Hepatic stellate cell (primary cell): ENCODE measurements at regions not wholly inside any gene's neighbourhood (a gene's known extent, or its start where the extent isn't known, plus 50 kb on each side); places are given as distances from the start of the nearest gene placed in this dataset.

ENCODE experiments used
- DNase-seq: peaks from one replicate; pipeline ENCODE4 v3.0.0; 2011; ENCODE audit warnings: low spot score

DNA sequence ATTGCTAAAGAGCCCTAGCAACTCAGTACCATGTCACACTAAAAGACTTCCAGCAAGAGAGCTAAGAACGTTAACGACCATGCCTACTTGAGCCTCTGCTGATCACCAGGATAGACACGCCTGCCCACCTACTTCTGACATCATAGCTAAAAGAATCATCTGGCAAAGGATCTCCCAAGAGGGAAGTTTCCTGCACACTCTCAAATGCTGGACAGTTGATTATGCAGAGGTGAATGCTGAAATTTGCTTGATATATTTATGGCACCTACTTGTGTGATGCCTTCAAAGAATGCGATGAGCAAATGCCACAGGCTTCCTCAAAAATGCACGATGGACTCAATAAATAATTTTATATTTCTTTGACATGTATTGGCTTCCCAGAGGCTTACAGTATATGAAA, 113.6 kb downstream of the GALC start:
- DNase-seq = no peak

DNA sequence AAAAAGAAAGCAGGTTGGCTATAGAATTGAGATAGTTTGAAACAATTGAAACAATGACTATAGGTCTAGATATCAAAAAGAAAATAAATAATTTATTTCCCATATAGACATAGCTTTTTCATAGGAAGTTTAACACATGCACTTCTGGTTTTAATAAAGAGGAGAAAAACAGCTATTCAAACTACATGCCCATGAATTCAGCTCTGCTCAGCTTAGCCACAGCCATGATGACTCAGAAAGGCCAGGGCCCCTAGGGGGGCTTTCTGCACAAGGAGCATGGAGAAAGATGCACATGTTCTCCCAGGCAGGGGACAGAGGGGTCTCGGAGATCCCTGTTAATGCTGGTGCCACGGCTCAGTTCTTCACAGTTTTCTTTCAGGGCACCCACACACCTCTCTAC, 114.0 kb downstream of the GALC start:
- no peak for DNase-seq

DNA sequence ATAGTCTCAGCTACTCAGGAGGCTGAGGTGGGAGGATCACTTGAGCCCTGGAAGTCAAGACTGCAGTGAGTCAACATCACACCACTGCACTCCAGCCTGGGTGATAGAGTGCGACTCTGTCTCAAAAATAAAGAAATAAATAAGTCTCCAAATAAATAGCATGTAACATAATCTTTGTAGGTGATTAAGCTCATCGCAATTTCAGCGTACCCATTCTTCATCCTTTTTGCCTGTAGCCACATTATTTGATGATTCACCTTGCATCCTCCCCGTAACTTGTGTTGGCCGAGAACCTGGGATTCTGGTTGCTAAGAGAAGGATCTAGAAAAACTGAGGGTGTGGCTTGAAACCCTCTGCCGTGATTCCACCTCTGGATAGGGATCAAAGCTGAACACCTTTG, 115.1 kb downstream of the GALC start:
- no peak for DNase-seq

DNA sequence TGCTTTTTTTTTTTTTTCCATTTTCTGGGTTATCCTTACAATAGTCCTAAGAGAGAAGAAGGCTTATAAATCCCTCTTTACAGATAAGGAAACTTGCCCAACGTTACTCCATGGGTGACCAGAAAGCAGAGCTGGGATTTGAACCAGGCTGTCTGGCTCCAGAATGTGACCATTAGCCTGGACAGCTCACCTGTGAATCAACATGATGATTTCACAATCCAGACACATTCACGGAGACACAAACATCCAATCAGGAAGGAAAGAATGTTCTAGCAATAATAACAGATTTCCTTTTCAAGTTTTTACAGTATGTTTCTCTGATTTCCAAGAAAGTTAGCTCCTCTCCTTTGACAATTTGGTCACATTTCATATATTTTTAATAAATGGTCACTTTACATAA, 118.3 kb downstream of the GALC start:
- no peak for DNase-seq

DNA sequence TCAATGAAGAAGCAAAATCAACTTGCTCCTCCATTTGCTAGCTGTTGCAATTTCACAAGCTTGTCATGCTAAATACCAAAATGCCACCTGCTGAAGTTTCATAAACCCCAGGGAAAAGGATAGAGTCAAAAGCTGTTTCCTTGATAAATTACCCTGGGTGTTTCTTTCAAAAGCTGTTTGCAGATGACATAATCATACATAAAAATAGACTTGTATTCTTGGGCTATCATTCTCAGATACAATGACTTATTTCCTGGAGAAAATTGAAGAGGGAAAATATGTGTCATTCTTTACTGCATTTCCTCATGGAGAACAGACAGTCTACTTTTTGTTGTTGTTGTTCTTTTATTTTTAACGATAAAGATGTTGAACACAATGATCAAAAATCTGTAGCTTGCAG, 119.2 kb downstream of the GALC start:
- DNase-seq = no peak

DNA sequence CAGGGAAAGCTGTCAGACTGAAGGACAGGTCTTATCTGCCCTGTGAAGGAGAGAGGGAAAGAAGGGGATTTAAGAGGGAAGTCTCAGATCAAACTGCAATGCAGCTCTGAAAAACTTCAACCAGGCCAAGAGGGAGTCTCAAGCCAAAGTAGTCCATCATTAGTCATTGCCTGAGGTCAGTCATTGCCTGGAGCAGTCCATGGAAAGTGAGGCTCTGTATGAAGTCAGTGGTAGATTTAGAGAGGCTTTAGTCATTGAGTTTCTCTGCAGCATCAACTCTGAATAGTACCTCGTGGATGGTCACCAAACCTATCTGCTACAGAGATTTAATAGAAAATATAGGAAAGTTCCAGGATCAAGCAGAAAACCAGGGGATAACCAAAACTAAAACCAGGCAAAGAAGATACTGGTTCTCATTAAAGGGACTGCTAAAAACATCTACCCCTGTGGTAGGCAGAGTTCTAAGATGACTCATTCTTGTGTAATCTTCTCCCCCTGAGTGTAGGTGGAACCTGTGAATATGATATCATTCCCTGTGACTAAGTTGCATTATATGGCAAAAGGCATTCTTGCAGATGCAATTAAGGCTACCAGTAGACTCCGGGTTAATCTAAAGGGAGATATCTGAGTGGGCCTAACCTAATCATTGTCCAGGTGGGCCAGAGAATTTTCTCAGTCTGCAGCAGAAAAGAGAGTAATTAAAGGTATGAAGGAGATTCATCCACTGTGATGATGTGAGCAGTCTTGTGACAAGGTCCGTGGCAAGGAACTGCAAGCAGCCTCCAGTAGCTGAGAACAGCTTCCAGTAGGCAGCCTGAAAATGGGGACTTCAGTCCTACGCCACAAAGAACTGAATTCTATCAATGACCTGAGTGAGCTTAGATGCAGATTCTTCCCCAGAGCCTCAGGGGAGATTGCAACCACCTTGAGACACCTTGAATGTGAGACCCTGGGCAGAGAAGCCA, 123.1 kb downstream of the GALC start:
- DNase-seq = no peak

DNA sequence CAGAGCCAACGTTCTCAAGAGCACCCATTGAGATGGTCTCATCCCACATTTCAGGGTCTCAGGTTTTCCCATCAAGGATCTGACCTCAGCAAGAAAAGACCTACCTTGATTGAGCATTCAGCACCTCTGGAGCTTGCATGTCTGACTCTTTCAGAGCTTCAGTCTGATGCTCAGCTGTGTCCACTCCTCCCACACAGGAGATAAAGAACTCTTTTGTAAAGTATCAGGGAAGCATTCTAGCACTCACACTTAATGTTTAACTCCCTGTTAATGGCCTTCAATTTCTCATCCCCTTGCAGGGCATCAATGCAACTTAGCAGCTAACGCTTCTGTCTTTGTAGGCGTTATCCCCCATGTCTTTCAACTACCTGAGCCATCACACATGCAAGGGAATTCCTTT, 124.1 kb downstream of the GALC start:
- DNase-seq = no peak

DNA sequence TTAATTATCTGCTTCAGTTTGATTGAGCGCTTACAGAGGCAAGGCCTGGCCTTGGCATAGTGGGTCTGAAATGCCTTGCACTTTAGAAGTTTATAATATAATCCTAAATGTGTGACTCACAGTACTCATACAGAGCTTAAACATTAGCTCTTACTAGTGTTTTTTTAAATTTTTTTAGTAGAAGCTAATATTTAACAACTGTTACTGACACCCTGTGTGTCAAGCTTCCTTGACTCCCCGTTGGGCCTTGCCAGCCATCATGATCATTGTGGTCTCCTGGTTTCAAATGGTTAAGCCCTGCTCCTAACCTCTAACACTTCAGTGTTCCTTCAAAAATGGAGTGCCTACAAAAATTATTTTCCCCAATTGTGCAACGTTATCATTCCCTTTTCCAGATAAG, 126.9 kb downstream of the GALC start:
- DNase-seq = no peak

DNA sequence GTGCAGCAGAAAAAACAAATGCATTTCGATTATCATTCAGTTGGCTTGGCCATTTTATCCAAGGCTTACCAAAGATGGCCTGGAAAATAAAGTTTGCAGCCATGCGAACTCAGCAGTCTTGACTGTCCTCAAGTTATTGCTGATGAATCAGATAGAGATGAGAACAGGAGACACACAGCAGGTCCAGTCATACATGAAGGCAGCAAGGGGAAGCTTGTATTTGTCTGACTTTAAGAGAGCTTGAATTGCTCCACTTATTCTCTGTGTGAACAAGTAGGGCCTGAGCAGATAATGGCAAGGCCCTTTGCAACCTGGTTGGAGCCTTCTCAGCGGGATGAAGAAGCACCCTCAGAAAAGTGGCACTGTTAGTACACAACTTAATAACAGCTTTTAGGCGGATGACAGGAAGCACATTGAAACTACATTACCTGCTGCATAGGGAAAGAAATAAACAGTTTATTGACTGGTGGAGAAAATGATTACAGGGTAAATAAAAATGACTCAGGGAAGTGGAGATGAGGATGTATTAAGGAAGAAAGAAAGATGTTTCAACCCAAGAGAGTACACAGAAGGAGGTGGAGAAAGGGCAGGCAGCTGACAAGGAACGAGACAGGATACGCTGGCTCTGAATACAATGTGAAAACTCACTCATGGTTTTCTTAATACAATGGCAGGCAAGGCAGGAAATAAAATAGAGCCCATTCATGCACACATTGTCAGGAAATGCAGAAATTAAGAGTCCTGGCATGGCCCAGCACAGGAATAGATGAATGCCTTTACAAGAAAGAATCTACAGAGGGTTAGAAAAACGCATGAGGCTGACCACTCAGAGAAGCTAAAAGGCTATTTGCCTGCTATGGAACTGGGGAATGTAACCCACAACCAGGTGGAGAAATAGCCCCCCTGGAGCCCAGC, 128.4 kb downstream of the GALC start:
- no peak for DNase-seq

DNA sequence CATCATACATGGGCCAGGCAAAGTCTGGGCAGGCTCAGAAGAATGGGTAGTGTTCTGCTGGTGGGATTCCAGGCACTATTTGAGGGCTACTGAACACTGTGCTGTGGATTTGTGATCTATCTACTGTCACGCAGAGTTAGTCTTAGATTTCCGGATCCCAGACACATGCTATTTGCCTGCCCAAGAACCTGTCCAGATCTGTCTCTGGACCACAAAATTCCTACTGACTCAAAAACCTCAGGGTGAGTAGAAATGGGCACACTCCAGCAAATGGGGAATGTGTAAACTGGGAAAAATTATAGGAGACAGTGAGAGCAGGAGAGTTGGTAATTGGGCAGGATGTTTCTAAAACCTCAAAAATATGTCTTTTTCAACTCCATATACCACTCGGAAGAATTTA, 129.9 kb downstream of the GALC start:
- DNase-seq = no peak

DNA sequence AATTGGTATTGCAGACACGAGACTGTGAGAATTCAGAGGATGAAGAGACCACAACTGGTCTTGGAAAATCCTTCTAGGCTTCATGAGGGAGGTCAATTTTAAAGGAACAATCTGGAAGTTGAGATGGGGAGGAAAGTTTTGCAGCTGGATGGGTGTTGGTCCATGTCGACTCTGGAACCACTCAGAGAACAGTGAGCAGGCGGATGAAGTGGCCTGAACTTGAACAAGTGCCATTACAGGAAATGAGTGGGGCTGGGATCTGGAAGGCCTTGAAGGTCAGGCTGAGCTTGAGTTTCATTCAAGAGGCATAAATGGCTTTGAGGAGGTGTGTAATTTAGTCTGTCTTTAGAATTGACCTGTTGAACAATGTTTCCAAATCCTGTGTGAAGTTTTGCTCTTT, 140.9 kb downstream of the GALC start:
- DNase-seq = no peak

DNA sequence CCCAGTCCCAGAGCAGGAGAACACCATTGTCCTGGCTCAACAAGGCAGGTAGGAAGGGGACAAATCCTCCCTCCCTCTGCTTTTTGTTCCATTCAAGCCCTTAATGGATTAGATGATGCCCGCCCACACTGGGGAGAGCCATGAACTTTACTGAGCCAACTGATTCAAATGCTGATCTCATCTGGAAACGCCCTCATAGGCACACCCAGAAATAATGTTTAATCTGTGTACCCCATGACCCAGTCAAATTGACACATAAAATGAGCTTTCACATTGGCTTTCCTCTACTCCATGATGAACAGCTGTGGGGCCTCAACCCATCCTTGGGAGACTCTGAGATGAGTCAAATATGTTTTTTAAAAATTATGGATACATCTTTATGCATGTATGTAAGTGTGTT, 141.8 kb downstream of the GALC start:
- no peak for DNase-seq

DNA sequence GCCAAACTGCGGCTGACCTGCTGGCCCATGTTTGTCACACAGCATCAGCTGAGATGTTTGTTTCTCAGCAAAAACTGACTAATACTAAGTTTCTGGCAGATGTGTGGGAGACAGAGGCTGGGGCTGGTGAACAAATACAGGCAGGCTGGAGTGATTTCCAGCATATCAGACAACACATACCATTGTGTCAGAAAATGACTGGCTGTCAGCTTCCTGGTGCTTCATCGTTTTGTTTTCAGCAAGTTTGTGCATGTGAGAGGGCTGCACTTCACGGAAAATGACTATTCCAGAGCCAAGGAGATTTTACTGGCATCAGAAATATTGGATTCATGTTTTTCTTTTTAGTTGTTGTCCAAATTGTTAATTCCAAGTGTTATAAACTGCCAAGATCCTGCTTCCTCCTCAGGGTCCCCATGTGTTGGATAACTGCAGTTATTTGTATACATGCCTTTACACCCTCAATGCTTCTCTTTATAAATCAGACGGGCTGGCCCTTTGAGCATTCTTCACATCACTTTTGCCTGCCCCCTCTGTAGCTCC, 145.7 kb downstream of the GALC start:
- no peak for DNase-seq

DNA sequence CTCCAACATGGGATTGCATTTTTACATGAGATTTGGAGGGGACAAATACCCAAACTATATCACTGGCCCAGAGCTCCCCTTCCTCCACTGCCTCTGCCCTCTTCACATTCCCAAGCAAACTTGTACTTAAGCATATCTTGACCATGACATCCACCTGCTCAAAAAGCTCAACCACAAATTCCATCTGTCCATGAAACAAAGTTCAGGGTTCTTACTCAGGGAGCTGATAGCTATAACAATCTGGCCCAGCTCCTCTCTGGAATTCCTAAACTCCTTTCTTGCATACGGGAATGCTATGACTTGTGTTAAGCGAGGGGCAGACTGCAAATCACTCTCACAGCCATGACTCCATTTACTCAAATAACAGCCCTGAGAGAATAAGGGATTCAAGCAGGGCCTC, 152.1 kb downstream of the GALC start:
- no peak for DNase-seq

DNA sequence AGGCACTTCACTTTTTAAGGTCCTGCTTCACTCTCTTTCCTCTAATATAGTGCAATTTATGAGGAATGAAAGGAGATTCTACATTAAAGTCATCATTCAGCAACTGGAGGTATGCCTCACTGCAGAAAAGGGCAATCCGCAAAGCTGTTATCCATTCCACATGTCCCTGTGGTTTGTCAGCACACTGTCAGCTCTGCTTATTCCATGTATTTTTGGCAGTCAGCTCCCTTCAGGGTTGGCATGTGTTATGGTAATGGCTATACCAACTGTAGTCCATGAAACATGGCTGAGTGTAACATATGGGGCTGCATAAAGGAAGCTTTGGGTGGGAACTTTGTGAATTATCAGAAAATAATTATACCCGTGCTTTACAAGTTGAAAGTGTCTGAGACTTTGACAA, 154.1 kb downstream of the GALC start:
- DNase-seq = no peak

DNA sequence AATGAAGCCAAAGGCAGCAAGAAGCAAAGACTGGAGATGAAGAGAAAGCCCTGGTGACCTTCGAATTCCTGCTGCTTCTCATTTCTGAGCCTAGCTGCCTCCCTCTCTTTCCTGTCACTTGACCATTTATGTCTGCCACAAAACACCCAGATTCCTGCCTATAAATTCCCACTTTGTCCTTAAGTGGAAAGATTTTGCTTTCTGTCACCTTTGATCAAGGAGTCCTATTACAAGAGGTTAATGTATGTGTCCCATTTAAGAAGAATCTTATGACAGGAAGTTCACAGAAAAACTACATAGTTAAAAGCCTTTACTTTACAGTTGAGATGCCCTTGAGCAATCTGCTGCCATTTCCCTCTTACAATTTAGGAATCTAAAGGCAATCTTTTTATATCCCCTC, 155.7 kb downstream of the GALC start:
- DNase-seq = no peak

DNA sequence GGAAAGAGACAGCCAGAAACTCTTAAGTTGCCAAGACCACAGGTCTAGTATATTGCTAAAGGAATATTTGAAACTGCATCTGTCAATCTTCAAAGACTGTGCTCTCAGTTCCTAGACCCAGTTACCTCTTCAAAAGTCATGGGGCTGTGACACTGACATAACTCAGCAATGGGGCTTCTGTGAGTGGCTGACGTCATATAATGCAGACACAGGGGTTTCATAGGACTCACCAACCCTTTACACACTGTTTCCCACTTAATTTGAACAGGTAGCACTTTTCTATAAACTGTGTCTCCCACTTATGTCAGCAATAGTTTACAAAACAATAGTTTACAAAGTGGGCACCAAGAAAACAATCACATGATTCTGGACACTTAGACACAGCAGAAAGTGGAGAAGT, 158.4 kb downstream of the GALC start:
- no peak for DNase-seq

DNA sequence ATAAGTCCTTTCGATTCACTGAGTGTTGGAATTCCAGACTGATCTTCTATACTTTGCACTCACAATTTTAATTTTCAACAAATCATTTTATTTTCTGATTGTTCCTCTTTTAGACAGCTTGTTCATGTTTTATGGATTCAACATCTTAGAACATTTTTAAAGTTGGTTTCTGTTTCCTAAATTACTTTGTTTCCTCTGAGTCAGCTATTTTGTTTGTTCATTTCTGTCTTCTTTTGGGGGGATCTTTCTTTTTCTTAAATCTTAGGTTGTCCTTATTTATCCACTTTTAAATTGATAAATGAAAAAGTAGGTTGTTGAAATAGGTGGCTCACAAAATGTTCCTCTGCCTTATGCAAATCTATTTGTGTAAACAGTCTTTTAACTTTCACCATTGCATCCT, 160.0 kb downstream of the GALC start:
- no peak for DNase-seq

DNA sequence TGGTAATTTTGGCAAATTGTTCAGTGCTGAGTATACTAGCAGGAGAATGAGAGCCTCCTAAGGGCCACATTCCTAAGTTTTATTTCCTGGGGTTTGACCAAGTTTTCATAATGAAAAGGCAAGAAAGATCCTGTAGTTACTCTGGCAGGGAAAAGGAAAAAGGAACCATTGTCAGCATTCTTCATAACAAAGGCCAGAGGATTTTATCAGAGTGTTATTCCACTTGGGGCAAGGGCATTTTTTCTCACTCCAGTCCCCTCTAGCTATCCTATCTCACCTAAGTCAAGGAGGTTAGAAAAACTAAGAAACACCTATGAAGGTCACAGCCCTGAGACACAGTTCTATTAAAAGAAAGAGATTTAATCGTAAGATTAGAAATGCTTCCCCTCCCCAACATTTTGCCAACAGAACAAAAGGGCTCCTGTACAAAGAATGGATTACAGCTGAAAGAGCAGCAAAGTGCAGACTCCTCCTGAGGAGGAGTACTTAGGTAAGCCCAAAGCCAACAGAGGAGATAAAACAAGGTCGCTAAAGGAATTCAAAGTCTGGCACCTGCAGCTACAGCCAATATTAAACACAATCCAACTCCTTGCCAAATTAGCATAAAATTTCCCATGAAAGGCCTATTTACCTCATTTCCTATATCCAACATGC, 162.4 kb downstream of the GALC start:
- no peak for DNase-seq

DNA sequence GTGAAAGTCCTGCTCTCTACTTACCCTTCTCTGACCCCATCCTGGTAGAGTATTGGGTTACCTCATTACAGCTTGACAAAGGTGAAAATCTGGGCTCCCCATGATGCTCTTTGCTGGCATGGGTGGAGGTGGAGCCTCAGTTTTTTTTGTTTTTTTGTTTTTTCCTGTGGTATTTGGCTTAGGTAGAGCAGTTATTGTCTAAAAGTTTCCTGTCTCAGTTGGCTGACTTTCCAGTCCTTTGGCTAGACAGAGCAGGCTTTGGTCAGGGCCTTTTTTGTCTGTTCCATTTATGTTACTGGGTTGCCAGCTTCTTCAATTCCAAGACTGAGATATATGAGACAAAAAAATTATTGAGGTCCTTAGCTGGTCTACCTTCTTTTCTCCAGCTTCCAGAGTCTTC, 163.4 kb downstream of the GALC start:
- DNase-seq = no peak

DNA sequence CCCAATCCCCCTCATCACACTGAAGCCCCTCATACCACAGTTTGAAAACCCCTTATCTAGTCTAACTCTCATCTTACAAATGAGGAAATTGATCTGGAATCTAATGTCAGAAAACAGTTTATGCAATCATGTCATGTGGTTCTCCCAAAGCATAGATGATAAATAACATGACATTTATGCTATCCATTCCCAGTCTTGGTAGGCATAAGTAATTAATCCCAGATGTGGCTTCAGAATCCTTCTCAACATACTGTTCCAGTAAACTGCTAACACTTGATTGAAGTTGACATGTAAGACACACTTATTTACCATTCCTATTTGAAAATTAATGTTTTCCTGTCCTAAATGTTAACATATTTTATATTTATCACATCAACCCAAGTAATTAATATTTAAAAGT, 168.7 kb downstream of the GALC start:
- DNase-seq = no peak

DNA sequence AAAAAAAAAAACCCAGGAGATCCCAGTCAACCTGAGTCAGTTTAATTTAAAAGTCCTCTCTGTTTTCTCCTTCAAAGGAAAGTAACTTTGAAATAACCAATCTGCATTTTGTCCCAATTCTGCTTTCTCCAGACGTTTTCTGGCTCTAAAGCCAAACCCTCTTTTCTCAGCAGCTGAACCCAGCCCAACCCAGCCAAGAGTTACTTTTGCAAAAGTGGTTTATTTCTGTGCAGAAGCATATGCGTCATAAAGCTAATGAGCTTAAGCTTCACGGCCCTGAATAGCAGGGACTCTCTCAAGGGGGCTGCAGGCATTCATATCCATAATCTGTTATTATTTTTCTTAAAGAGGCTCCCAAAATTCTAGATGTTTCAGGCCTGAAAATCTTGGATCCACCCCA, 176.6 kb downstream of the GALC start:
- no peak for DNase-seq
